ENCODE measurements at regions not wholly inside any gene's neighbourhood (a gene's known extent, or its start where the extent isn't known, plus 50 kb on each side); places are given as distances from the start of the nearest gene placed in this dataset.
A peak's percentile ranks its signal among the peaks of the same experiment; 100 is the strongest.
"Not testable (repeated sequence)": the region's sequence is repeated elsewhere in the genome, so short reads cannot be mapped to it uniquely, and the experiment has no call there.

DNA sequence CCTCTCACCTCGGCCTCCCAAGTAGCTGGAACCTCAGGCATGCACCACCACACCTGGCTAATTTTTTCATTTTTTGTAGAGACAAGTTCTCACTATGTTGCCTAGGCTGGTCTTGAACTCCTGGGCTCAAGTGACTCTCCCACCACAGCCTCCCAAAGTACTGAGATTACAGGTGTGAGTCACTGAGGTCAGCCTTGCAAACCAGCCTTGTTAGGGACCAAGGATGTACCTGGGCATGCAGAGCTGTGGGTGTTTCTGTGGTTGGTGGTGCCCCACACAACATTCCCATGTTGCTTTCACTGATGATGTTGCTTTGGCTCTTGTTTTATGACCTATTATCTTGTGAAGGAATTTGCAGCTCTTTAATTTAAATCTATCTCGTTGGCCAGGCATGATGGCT lies 54.8 kb downstream of the OTUD1 start:
- H3K4me3 ChIP-seq (ENCODE audit: low read depth, low read length): no peak overlapping the region
- DNase-seq (ENCODE audit: low read depth): no peak
- TF ChIP-seq, protein P1, sequence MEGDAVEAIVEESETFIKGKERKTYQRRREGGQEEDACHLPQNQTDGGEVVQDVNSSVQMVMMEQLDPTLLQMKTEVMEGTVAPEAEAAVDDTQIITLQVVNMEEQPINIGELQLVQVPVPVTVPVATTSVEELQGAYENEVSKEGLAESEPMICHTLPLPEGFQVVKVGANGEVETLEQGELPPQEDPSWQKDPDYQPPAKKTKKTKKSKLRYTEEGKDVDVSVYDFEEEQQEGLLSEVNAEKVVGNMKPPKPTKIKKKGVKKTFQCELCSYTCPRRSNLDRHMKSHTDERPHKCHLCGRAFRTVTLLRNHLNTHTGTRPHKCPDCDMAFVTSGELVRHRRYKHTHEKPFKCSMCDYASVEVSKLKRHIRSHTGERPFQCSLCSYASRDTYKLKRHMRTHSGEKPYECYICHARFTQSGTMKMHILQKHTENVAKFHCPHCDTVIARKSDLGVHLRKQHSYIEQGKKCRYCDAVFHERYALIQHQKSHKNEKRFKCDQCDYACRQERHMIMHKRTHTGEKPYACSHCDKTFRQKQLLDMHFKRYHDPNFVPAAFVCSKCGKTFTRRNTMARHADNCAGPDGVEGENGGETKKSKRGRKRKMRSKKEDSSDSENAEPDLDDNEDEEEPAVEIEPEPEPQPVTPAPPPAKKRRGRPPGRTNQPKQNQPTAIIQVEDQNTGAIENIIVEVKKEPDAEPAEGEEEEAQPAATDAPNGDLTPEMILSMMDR (conservative IDR thresholded peaks at IDR 0.05; ENCODE audit: low read depth, low read length): no peak

DNA sequence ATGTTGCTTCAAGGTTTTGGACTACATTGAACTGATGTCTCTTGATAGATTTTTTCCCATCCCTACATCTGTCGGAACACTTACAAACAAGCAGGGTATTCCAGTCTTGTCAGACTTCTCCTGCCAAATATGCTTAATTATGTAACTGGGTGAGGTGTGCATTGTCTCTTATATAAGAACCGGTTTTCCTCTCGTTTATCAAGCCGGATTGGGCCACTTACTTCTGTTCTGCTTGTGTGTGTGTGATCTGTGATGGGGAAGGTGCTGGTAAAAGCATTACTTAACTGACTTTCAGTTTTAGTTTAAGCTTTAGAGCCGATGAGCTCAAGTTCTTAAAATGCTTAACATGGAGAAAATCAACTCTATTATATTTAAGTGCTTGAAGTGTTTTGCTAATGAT lies 57.9 kb downstream of the OTUD1 start:
- no peak for DNase-seq (ENCODE audit: low read depth)
- TF ChIP-seq, protein P1 (conservative IDR thresholded peaks at IDR 0.05; ENCODE audit: low read depth, low read length): no peak
- no peak overlapping the region for H3K4me3 ChIP-seq (ENCODE audit: low read depth, low read length)

DNA sequence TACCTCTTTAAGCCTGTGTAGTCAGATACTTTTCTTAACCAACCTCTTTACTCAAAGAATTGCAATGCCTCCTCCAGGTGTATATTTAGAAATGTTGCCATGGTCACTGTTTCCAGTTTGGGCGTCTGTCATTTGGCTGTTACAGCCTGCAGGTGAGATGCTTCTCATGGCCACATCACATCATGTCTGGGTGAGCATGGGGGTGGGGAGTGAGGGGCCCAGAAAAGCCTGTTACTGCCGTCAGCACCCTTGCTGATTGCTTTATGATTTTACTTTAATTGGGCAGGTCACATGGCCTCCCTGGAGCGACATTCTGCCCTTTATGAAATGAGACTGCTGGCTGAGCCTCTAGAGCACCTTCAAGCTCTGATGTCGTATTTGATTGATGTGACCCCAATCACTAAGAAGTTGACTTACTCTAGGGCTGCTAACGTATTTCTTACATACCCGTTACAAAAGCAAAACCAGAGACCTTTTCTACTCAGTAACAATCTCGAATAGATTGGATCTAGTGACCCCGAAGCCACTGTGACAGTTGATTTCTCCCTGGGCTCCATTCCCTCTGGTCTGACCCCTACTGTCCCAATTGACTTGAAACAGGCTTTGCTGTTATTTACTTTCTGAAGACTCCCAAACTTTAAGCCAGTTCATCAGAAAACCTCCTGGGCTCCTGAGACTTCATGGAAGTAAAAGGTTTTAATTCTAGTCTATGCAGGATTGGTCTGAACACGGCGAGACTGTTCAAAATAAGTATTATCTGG lies 60.7 kb downstream of the OTUD1 start:
- H3K4me3 ChIP-seq (ENCODE audit: low read depth, low read length): no peak overlapping the region
- TF ChIP-seq, protein P1 (conservative IDR thresholded peaks at IDR 0.05; ENCODE audit: low read depth, low read length): no peak
- no peak for DNase-seq (ENCODE audit: low read depth)

DNA sequence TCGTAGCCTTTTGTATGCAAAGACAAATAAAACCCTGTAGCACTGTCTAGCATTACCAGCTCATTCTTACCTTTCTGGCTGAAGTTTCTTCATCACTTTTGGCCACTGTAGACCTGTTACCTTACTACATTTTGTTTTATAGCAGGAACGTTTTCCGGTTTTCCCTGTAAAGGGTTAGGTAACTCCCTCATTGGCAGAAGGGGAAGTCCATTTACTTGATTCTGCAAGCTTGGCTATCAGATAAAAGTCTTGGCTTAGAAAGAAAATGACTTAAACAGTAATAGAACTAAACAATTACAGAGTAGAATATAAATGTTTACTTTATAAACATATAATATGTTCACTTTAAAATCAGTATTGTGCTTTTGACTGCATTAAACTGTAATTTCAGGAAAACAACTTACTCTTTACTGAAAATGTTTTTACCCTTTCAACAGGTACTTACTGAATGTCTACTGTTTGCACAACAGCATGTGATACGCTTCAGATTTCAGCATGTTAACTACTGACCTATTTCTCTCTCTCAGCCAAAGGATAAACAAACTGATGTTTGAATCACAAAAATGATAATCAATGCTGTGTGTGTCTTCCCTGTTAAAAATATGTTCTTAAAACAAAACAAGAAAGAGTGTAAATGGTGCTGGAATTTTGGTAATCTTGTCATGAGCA lies 67.1 kb downstream of the OTUD1 start:
- TF ChIP-seq, protein P1 (conservative IDR thresholded peaks at IDR 0.05; ENCODE audit: low read depth, low read length): no peak
- H3K4me3 ChIP-seq (ENCODE audit: low read depth, low read length): no peak overlapping the region
- DNase-seq (ENCODE audit: low read depth): no peak

DNA sequence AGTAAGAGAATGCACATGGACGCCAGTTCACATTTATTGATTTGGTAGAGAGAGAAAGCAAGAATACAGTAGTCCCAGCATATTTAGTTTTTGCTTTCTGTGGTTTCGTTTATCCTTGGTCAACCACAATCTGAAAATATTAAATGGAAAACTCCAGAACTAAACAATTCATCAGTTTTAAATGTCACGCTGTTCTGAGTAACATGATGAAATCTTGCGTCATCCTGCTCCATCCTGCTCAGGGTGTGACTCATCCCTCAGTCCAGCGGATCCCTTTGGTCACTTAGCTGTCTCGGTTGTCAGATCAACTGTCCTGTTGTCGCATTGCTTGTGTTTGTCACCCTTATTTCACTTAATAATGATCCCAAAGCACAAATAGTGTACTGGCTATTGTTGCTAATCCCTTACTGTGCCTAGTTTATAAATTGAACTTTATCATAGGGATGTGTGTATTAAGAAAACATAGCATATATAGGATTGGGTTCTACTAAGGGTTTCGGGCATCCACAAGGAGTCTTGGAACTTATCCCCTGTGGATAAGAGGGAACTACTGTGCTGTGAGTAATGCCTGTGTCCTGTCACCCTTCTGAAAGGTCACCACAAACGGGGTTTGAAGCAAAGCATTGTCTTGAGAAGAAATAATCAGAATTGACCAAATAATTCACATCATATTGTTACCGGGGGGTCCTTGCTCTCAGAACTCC lies 73.6 kb downstream of the OTUD1 start:
- TF ChIP-seq, protein P1 (conservative IDR thresholded peaks at IDR 0.05; ENCODE audit: low read depth, low read length): no peak
- DNase-seq (ENCODE audit: low read depth): peak; percentile 85
- H3K4me3 ChIP-seq (ENCODE audit: low read depth, low read length): no peak overlapping the region

DNA sequence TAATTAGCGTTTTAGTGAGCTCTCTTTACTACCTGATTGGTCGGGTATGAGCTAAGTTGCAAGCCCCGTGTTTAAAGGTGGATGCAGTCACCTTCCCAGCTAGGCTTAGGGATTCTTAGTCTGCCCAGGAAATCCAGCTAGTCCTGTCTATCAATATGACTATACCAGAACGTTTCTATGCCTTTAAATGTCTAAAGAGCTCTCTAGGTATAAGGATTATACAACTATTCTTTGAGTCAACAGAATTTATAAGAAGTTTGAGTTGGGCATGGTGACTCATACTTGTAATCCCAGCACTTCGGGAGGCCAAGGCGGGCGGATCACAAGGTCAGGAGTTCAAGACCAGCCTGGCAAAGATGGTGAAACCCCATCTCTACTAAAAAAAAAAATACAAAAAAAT lies 74.7 kb downstream of the OTUD1 start:
- not testable (repeated sequence) for H3K4me3 ChIP-seq (ENCODE audit: low read depth, low read length)

DNA sequence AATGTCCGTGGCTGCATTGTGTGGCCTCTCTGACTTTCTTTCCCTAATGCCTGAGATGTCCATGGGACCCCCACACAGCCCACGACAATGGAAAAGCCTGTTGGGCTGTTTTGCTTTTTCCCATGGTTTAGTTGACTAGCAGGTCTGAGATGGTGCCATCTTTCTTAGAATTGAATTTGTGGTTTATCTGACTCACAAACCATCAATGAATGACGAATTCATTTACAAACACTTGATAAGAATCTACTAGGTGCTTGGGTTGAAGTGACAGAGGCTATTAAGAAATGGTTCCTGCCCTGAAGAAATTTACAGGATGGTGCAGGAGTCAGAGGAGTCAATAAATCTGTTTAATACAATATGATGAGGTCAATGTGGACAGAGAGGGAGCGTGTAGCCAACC lies 75.4 kb downstream of the OTUD1 start:
- no peak overlapping the region for H3K4me3 ChIP-seq (ENCODE audit: low read depth, low read length)
- TF ChIP-seq, protein P1 (conservative IDR thresholded peaks at IDR 0.05; ENCODE audit: low read depth, low read length): no peak
- DNase-seq (ENCODE audit: low read depth): no peak

More for the DNA sequence above, 74.7 kb downstream of the OTUD1 start:
- DNase-seq (ENCODE audit: low read depth): not testable (repeated sequence)

All from choroid plexus epithelial cell (primary cell).